ENCODE measurements at regions not wholly inside any gene's neighbourhood (a gene's known extent, or its start where the extent isn't known, plus 50 kb on each side); places are given as distances from the start of the nearest gene placed in this dataset.
A peak's percentile ranks its signal among the peaks of the same experiment; 100 is the strongest.

DNA sequence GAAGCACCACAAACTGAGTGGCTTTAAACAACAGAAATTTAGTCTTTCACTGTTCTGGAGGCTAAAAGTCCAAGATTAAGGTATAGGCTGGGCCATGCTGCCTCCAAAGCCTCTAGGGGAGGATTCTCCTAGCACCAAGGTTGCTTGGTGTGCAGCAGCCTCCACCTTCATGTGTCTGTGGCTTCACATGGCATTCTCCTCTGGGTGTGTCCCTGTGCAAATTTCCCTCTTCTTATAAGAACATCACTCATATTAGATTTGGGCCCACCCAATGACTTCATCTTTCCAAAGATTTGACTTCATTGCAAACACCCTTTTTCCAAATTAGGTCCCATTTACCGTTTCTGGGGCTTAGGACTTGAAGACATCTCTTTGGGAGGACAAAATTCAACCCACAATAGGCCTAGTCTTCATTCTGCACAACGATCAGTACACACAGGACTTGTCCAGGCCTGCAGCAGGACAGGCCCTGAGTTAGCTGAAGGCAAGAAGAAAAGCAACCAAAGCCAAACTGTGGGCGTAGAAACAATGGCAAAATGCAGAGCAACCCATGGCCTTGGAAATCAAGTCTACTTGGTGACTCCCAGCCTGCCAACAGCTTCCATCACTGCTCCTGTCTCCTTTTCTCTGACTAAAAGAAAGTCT lies 521.2 kb upstream of the NBEA start:
- no peak overlapping the region for H3K4me3 ChIP-seq (ENCODE audit: low read depth, low read length)
- no peak for DNase-seq (ENCODE audit: low read depth)
- TF ChIP-seq, protein P1, sequence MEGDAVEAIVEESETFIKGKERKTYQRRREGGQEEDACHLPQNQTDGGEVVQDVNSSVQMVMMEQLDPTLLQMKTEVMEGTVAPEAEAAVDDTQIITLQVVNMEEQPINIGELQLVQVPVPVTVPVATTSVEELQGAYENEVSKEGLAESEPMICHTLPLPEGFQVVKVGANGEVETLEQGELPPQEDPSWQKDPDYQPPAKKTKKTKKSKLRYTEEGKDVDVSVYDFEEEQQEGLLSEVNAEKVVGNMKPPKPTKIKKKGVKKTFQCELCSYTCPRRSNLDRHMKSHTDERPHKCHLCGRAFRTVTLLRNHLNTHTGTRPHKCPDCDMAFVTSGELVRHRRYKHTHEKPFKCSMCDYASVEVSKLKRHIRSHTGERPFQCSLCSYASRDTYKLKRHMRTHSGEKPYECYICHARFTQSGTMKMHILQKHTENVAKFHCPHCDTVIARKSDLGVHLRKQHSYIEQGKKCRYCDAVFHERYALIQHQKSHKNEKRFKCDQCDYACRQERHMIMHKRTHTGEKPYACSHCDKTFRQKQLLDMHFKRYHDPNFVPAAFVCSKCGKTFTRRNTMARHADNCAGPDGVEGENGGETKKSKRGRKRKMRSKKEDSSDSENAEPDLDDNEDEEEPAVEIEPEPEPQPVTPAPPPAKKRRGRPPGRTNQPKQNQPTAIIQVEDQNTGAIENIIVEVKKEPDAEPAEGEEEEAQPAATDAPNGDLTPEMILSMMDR (IDR thresholded peaks at IDR 0.05; ENCODE audit: insufficient read depth, low read length): no peak

DNA sequence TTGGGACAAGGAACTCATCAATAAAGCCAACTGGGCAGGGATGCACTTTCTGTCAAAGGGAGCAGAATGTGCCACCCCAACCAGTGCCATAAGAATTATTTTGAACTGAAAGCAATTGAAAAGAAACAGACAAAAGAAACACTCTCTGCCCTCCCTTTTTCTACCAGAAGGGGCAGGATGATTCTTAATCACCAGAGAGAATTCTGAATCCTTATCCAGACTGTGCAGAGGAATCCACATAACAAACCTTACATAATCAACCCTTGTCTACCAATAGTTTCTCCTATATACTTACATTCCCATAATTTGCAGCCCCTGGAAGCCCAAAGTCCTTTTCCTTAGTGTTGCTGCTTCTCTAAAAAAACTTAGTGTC lies 520.7 kb upstream of the NBEA start:
- TF ChIP-seq, protein P1 (IDR thresholded peaks at IDR 0.05; ENCODE audit: insufficient read depth, low read length): peak; percentile 31
- no peak for DNase-seq (ENCODE audit: low read depth)
- no peak overlapping the region for H3K4me3 ChIP-seq (ENCODE audit: low read depth, low read length)

DNA sequence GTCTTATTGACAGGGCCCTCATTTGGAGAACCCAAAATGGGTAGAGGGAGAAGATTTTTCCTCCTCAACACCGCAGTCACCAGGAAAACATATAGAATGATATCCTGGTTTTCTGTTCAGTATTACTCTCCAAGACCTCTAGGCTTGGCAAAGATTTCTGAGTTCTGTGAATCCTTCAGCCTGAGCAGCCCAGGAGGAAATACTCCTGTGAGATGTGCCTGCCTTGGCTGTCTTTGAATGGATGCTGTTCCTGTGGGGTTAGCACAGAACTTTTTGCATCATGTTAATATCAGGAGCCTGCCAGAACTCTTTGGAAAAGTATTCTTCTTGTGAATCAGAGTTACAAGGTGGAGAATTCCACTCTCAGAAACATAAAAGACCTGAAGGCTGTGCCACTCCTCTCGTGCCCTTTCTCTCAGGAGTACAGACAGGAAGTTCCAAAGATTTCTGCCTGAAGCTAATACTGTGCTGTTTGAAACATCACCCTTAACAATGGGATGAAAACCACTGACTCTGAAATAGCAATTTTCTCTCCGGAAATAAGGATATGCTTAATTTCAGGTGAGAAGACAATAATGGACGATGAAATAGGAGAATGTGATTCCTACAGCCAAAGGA lies 520.1 kb upstream of the NBEA start:
- H3K4me3 ChIP-seq (ENCODE audit: low read depth, low read length): no peak overlapping the region
- peak; percentile 44 for DNase-seq (ENCODE audit: low read depth)
- TF ChIP-seq, protein P1 (IDR thresholded peaks at IDR 0.05; ENCODE audit: insufficient read depth, low read length): no peak

DNA sequence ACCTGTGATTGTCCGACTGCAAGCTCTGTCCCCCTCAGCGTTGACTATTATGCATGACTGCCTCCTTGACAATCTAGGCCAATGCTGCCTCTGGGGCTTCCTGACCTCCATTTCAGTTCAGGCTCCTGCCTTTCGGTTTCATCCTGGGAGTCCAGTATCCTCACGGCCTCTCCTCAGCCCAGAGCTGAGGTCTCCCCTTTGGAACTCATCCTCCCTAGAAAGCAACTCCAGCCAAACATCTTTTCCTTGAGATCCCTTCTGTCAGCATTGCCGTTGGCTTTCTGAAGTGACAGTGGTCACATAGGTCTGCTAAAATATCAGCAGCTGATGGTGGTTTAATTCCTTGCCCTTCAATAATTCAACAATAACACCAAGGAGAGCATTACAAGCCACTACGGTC lies 519.1 kb upstream of the NBEA start:
- H3K4me3 ChIP-seq (ENCODE audit: low read depth, low read length): no peak overlapping the region
- no peak for DNase-seq (ENCODE audit: low read depth)
- TF ChIP-seq, protein P1 (IDR thresholded peaks at IDR 0.05; ENCODE audit: insufficient read depth, low read length): no peak

DNA sequence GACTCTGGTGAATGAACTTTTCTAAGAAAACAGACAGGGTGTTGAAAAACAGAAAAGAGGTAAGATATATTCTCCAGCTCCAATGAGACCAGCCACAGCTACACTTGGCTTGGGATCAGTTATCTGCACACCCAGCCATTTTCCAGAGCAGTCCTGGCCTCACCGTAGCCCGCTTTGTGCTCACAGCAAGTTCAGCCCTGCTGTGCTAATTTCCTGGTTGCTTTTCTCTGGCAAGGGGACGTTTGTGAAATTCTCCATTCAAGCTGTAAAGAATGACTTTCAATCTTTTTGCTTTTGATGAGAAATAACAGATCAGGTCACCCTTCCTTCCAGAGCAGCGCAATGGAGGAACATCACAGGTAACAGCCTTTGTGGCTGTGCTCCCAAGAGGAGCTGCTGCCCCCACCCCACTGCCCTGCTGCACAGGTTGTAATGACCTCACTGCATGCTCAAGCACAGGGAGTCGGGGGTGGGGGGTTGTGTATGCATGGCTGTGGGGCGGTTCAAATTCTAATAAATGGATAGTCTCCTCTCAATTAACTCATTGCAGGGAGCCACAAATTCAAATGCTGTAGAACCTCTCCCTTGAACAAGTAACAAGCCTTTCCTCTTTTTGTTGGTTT lies 516.6 kb upstream of the NBEA start:
- TF ChIP-seq, protein P1 (IDR thresholded peaks at IDR 0.05; ENCODE audit: insufficient read depth, low read length): no peak
- DNase-seq (ENCODE audit: low read depth): no peak
- H3K4me3 ChIP-seq (ENCODE audit: low read depth, low read length): no peak overlapping the region

DNA sequence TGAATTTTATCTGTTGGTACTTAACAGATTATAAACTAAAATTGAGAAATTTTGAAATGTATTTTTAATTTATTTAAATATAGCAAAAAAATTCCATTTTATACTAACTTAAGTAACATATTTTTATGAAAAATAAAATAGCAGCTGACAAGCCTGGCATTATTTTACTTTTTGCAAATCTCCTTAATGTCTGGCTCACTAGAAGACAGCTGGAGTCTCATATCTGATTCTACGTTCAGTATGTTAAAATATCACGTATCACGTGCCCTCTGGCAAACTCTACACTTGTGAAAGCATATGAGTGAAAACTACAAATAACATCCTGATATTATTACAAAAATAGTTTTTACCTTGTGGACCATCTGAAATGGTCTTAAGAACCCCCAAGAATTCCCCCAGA lies 513.2 kb upstream of the NBEA start:
- DNase-seq (ENCODE audit: low read depth): no peak

More for the DNA sequence above, 513.2 kb upstream of the NBEA start:
- no peak overlapping the region for H3K4me3 ChIP-seq (ENCODE audit: low read depth, low read length)
- TF ChIP-seq, protein P1 (IDR thresholded peaks at IDR 0.05; ENCODE audit: insufficient read depth, low read length): no peak
